A549 (cell line): ENCODE measurements at regions not wholly inside any gene's neighbourhood (a gene's known extent, or its start where the extent isn't known, plus 50 kb on each side); places are given as distances from the start of the nearest gene placed in this dataset.
A peak's percentile ranks its signal among the peaks of the same experiment; 100 is the strongest.

Experiments
- ATAC-seq, 2 experiments: fragments of 200-7000 bp in 1 of 2; fragments of >200 bp in 1 of 2; cut with Nextera tagmentation in 1 of 2; cut with Tn5 transposase in 1 of 2; 3 replicates each; pipeline versions ENCODE4 v1.8.0 to v1.9.1; 2018 to 2020; ENCODE audit warnings: mild to moderate bottlenecking in 1 of 2, moderate library complexity in 1 of 2
- CTCF ChIA-PET: fragments of 300-600 bp; sonication (Branson Sonifier 250); formaldehyde crosslinking; extraction: SDS; loops from one replicate; lab custom pipeline; 2021; ENCODE audit warnings: antibody characterized with exemption, inconsistent platforms; lab: Yijun Ruan, JAX
- POLR2A ChIA-PET: fragments of 350-600 bp; formaldehyde crosslinking; extraction: SDS; loops from one replicate; lab custom pipeline; 2021; ENCODE audit warnings: antibody characterized with exemption, inconsistent platforms; lab: Yijun Ruan, JAX
- DNase-seq, 2 experiments: peaks; one replicate each; pipeline versions ENCODE4 v3.0.0 to v3.0.0-alpha.2; 2011 to 2016; ENCODE audit warnings: low read depth in 1 of 2, low spot score in 1 of 2
- FAIRE-seq: peaks from 2 replicates; lab custom pipeline; 2011; peaks lifted over from hg19 to GRCh38; lab: Jason Lieb, UNC
- H3K27ac ChIP-seq, 2 experiments: fragments of >200 bp; sonication (Bioruptor Twin); formaldehyde crosslinking; 3 replicates each; pipeline ENCODE4 v1.5.1; 2016 to 2017
- H3K4me1 ChIP-seq: fragments of >200 bp; sonication (Bioruptor Twin); formaldehyde crosslinking; 3 replicates; pipeline ENCODE4 v1.6.1; 2016
- H3K4me2 ChIP-seq: fragments of >200 bp; sonication (Bioruptor Twin); formaldehyde crosslinking; 3 replicates; pipeline ENCODE4 v1.6.1; 2016
- H3K4me3 ChIP-seq: fragments of >200 bp; sonication (Bioruptor Twin); formaldehyde crosslinking; 3 replicates; pipeline ENCODE4 v1.5.1; 2016
- H3K9me3 ChIP-seq: fragments of >200 bp; sonication (Bioruptor Twin); formaldehyde crosslinking; 3 replicates; pipeline ENCODE4 v1.6.1; 2016
- CBX2 ChIP-seq: fragments of 200-600 bp; sonication (generic); IDR thresholded peaks from 2 replicates; pipeline ENCODE4 v1.6.1; 2016; ENCODE audit warnings: low read depth, mild to moderate bottlenecking, borderline replicate concordance
- CBX8 ChIP-seq: fragments of 200-600 bp; sonication (generic); IDR thresholded peaks from 2 replicates; pipeline ENCODE4 v1.6.1; 2016
- CEBPB ChIP-seq, 2 experiments: fragments of >200 bp in 1 of 2; sonication (Bioruptor Twin) in 1 of 2; formaldehyde crosslinking in 1 of 2; IDR thresholded peaks; 2 replicates each; pipeline ENCODE4 v1.6.1; 2012 to 2016
- CHD2 ChIP-seq: fragments of 150-350 bp; IDR thresholded peaks from 2 replicates; pipeline ENCODE4 v1.6.1; 2014; ENCODE audit warnings: low read length; ENCODE audit not compliant: partially characterized antibody
- CHD4 ChIP-seq: fragments of 200-600 bp; sonication (generic); IDR thresholded peaks from 2 replicates; pipeline ENCODE4 v1.6.1; 2016; ENCODE audit warnings: antibody characterized with exemption, mild to moderate bottlenecking, borderline replicate concordance
- EHF ChIP-seq: fragments of 250-450 bp; sonication (Bioruptor Pico); IDR thresholded peaks from 2 replicates; pipeline ENCODE4 v1.5.0; 2020; ENCODE audit warnings: mild to moderate bottlenecking
- EHMT2 ChIP-seq: fragments of 200-600 bp; sonication (generic); IDR thresholded peaks from 2 replicates; pipeline ENCODE4 v1.6.1; 2016; ENCODE audit warnings: antibody characterized with exemption, low read depth, mild to moderate bottlenecking, moderate library complexity
- EP300 ChIP-seq, 2 experiments: fragments of >200 bp; sonication (Bioruptor Twin); formaldehyde crosslinking; IDR thresholded peaks; 2 replicates in 1 of 2; 3 replicates in 1 of 2; pipeline ENCODE4 v1.6.1; 2016 to 2017
- FOSL2 ChIP-seq, 2 experiments: fragments of 450-650 bp in 1 of 2; fragments of >200 bp in 1 of 2; sonication (Bioruptor Twin) in 1 of 2; formaldehyde crosslinking; IDR thresholded peaks; 2 replicates each; pipeline versions ENCODE4 v1.5.0 to v1.6.1; 2016 to 2020; ENCODE audit warnings: mild to moderate bottlenecking in 1 of 2, moderate library complexity in 1 of 2
- FOXS1 ChIP-seq: fragments of 250-450 bp; sonication (Bioruptor Pico); IDR thresholded peaks from 2 replicates; pipeline ENCODE4 v1.5.0; 2020; ENCODE audit warnings: mild to moderate bottlenecking, moderate library complexity
- HDAC2 ChIP-seq: fragments of 200-600 bp; sonication (generic); IDR thresholded peaks from 2 replicates; pipeline ENCODE4 v1.6.1; 2016
- HOXB13 ChIP-seq: fragments of 250-450 bp; sonication (Bioruptor Pico); IDR thresholded peaks from 2 replicates; pipeline ENCODE4 v1.5.0; 2020; ENCODE audit warnings: low read depth, mild to moderate bottlenecking, moderate library complexity
- HOXB5 ChIP-seq: fragments of 250-450 bp; sonication (Bioruptor Pico); IDR thresholded peaks from 2 replicates; pipeline ENCODE4 v1.5.0; 2020; ENCODE audit warnings: mild to moderate bottlenecking, moderate library complexity
- JUNB ChIP-seq: fragments of >200 bp; sonication (Bioruptor Twin); formaldehyde crosslinking; IDR thresholded peaks from 2 replicates; pipeline ENCODE4 v1.6.1; 2016
- MAZ ChIP-seq: fragments of 150-350 bp; IDR thresholded peaks from 2 replicates; pipeline ENCODE4 v1.6.1; 2014; ENCODE audit warnings: antibody characterized with exemption, low read depth, low read length, borderline replicate concordance
- NPAS2 ChIP-seq: fragments of 250-450 bp; sonication (Bioruptor Pico); IDR thresholded peaks from 2 replicates; pipeline ENCODE4 v1.8.0; 2022; ENCODE audit warnings: mild to moderate bottlenecking, moderate library complexity, borderline replicate concordance
- POLR2A ChIP-seq: IDR thresholded peaks from 2 replicates; pipeline ENCODE4 v1.6.1; 2012; ENCODE audit warnings: mild to moderate bottlenecking, low read length
- POLR2AphosphoS2 ChIP-seq: conservative IDR thresholded peaks from 2 replicates; pipeline ENCODE4 v1.6.1; 2012; ENCODE audit warnings: low read length, improper control_type of control experiment, inconsistent platforms
- RAD21 ChIP-seq, 2 experiments: fragments of >200 bp in 1 of 2; sonication (Bioruptor Twin) in 1 of 2; formaldehyde crosslinking in 1 of 2; IDR thresholded peaks in 1 of 2; conservative IDR thresholded peaks in 1 of 2; 2 replicates in 1 of 2; 3 replicates in 1 of 2; pipeline ENCODE4 v1.6.1; 2012 to 2018; ENCODE audit warnings: inconsistent platforms in 1 of 2
- RARB ChIP-seq: fragments of 250-450 bp; sonication (Bioruptor Pico); IDR thresholded peaks from 2 replicates; pipeline ENCODE4 v1.8.0; 2021; ENCODE audit warnings: mild to moderate bottlenecking, moderate library complexity
- RFX5 ChIP-seq: fragments of 450-650 bp; IDR thresholded peaks from 2 replicates; pipeline ENCODE4 v1.7.1; 2014; ENCODE audit warnings: antibody characterized with exemption, mild to moderate bottlenecking, moderate library complexity
- RNF2 ChIP-seq: fragments of 200-600 bp; sonication (generic); IDR thresholded peaks from 2 replicates; pipeline ENCODE4 v1.6.1; 2016; ENCODE audit warnings: low read depth, mild to moderate bottlenecking, antibody characterized with exemption, moderate library complexity, borderline replicate concordance
- SMC3 ChIP-seq: fragments of >200 bp; sonication (Bioruptor Twin); formaldehyde crosslinking; IDR thresholded peaks from 3 replicates; pipeline ENCODE4 v1.6.1; 2018; ENCODE audit warnings: inconsistent platforms
- TFCP2L1 ChIP-seq: fragments of 250-450 bp; sonication (Bioruptor Pico); IDR thresholded peaks from 2 replicates; pipeline ENCODE4 v1.5.0; 2021; ENCODE audit warnings: mild to moderate bottlenecking
- ZFP36 ChIP-seq: fragments of 450-650 bp; IDR thresholded peaks from 2 replicates; pipeline ENCODE4 v1.6.1; 2014; ENCODE audit warnings: borderline replicate concordance; ENCODE audit not compliant: partially characterized antibody
- ZNF302 ChIP-seq: fragments of 250-450 bp; sonication (Bioruptor Pico); IDR thresholded peaks from 2 replicates; pipeline ENCODE4 v1.9.0; 2021; ENCODE audit warnings: inconsistent platforms, mild to moderate bottlenecking, moderate library complexity
- WGBS: methylation state at CpG from one replicate; pipeline ENCODE4 v1.1.6; 2017; ENCODE audit errors: missing lambda C conversion rate; 5-methylcytosine and 5-hydroxymethylcytosine counted together
- TF ChIP-seq, protein P1 (sequence below): fragments of 200-600 bp; sonication (generic); IDR thresholded peaks from 2 replicates; pipeline ENCODE4 v1.6.1; 2016; ENCODE audit warnings: antibody characterized with exemption, mild to moderate bottlenecking, moderate library complexity
- TF ChIP-seq, protein P2 (sequence below): IDR thresholded peaks from 2 replicates; pipeline ENCODE4 v1.6.1; 2012; ENCODE audit warnings: low read depth, borderline replicate concordance
- TF ChIP-seq, protein P3 (sequence below): fragments of >200 bp; sonication (Bioruptor Twin); formaldehyde crosslinking; IDR thresholded peaks from 3 replicates; pipeline ENCODE4 v1.5.1; 2016
- TF ChIP-seq, protein P4 (sequence below): fragments of >200 bp; sonication (Bioruptor Twin); formaldehyde crosslinking; IDR thresholded peaks from 3 replicates; pipeline ENCODE4 v1.6.1; 2016
- TF ChIP-seq, protein P5 (sequence below): IDR thresholded peaks from 2 replicates; pipeline ENCODE4 v1.6.1; 2012
- TF ChIP-seq, protein P6 (sequence below): fragments of 250-450 bp; sonication (Bioruptor Pico); IDR thresholded peaks from 2 replicates; pipeline ENCODE4 v1.5.0; 2020; ENCODE audit warnings: low read depth, mild to moderate bottlenecking, moderate library complexity

DNA sequence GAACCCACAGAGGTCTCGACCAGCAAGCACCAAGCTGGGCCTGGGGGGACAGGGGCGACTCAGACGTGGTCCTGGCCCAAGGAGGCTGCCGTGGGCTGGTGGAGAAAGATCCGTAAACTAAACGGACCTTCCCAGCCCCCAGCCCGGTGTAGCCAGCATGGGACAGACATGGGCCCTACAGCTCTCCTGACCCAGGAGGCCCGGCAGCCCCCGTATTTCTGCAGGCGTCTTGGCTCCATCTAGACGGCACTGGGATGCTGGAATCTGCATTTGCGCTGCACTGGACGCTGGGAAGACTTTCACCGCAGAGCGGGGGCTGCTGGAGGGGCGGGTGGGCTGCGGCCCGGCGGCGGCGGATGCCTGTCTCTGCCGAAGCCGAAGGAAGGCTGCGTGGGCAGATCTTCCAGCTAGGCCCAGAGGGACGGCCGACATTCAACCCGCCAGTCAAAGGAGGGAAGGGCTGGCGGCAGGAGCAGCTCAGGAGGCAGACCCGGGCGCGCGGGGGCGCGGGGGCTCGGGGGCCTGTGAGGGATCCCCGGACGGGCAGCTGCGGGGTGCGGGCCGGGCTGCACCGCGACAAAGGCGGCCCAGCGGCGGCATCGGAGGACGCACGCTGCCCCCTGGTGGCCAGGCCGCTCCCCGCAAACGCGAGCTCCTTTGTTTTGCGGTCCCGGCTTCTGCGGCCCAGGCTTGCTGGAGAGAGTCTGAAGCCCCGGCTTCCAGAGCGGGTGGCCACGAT, 266.2 kb downstream of the NSG2 start:
- peak overlapping the region; percentile 80 for H3K4me2 ChIP-seq
- POLR2A ChIA-PET: interaction anchor here (0.6 to 1.6 kb wide), 2 partner anchors 70 to 266 kb away, joined by 3 to 14 read pairs; partner anchors contain the start of gene NSG2

More for the DNA sequence above, 266.2 kb downstream of the NSG2 start:
- Histone ChIP-seq H3K27ac (peak overlapping the region; percentile 29 to 75; a peak in 4 of 6 replicates), H3K4me3 (peak overlapping the region; percentile 31; the same call in 2 of the 3 replicates), H3K4me1 (no peaks in the 10 kb centered on the region), H3K9me3 (no peaks in the 10 kb centered on the region)
- FAIRE-seq: no peak
- CTCF ChIA-PET: interaction anchor here (0.6 to 18.6 kb wide), 70 partner anchors 10 to 1756 kb away, joined by 3 to 422 read pairs (median 4); partner anchors contain the start of genes BOD1 and NSG2
- WGBS: 54% methylated on average over 5 of the region's 58 CpGs
- DNase-seq: peak; percentile 54 to 61
- TF ChIP-seq RNF2 (no peak), JUNB (no peak), POLR2A (no peak), EHF (CRISPR knock-in tag) (no peak), ZNF302 (CRISPR knock-in tag) (no peak), RFX5 (no peak), POLR2AphosphoS2 (no peak), NPAS2 (CRISPR knock-in tag) (no peak), SMC3 (peak; percentile 98), RARB (CRISPR knock-in tag) (no peak), TFCP2L1 (CRISPR knock-in tag) (no peak), EP300 (IDR thresholded peaks at IDR 0.05) (no peak), HOXB13 (CRISPR knock-in tag) (no peak), EHMT2 (no peak), CHD4 (no peak), MAZ (no peak), RAD21 (conservative IDR thresholded peaks at IDR 0.05 in 1 of 2, IDR thresholded peaks at IDR 0.05 in 1 of 2) (peak; percentile 73 to 93), FOSL2 (IDR thresholded peaks at IDR 0.05) (no peak), FOSL2 (CRISPR knock-in tag; IDR thresholded peaks at IDR 0.05) (no peak), ZFP36 (no peak), HOXB5 (CRISPR knock-in tag) (no peak), HDAC2 (no peak), CEBPB (IDR thresholded peaks at IDR 0.05) (no peak), CBX2 (no peak), FOXS1 (CRISPR knock-in tag) (no peak), CHD2 (no peak), CBX8 (no peak)
- TF ChIP-seq, protein P1, sequence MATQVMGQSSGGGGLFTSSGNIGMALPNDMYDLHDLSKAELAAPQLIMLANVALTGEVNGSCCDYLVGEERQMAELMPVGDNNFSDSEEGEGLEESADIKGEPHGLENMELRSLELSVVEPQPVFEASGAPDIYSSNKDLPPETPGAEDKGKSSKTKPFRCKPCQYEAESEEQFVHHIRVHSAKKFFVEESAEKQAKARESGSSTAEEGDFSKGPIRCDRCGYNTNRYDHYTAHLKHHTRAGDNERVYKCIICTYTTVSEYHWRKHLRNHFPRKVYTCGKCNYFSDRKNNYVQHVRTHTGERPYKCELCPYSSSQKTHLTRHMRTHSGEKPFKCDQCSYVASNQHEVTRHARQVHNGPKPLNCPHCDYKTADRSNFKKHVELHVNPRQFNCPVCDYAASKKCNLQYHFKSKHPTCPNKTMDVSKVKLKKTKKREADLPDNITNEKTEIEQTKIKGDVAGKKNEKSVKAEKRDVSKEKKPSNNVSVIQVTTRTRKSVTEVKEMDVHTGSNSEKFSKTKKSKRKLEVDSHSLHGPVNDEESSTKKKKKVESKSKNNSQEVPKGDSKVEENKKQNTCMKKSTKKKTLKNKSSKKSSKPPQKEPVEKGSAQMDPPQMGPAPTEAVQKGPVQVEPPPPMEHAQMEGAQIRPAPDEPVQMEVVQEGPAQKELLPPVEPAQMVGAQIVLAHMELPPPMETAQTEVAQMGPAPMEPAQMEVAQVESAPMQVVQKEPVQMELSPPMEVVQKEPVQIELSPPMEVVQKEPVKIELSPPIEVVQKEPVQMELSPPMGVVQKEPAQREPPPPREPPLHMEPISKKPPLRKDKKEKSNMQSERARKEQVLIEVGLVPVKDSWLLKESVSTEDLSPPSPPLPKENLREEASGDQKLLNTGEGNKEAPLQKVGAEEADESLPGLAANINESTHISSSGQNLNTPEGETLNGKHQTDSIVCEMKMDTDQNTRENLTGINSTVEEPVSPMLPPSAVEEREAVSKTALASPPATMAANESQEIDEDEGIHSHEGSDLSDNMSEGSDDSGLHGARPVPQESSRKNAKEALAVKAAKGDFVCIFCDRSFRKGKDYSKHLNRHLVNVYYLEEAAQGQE: no peak
- TF ChIP-seq, protein P2, sequence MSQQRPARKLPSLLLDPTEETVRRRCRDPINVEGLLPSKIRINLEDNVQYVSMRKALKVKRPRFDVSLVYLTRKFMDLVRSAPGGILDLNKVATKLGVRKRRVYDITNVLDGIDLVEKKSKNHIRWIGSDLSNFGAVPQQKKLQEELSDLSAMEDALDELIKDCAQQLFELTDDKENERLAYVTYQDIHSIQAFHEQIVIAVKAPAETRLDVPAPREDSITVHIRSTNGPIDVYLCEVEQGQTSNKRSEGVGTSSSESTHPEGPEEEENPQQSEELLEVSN: no peak
- TF ChIP-seq, protein P3, sequence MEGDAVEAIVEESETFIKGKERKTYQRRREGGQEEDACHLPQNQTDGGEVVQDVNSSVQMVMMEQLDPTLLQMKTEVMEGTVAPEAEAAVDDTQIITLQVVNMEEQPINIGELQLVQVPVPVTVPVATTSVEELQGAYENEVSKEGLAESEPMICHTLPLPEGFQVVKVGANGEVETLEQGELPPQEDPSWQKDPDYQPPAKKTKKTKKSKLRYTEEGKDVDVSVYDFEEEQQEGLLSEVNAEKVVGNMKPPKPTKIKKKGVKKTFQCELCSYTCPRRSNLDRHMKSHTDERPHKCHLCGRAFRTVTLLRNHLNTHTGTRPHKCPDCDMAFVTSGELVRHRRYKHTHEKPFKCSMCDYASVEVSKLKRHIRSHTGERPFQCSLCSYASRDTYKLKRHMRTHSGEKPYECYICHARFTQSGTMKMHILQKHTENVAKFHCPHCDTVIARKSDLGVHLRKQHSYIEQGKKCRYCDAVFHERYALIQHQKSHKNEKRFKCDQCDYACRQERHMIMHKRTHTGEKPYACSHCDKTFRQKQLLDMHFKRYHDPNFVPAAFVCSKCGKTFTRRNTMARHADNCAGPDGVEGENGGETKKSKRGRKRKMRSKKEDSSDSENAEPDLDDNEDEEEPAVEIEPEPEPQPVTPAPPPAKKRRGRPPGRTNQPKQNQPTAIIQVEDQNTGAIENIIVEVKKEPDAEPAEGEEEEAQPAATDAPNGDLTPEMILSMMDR: peak; percentile 90
- TF ChIP-seq, protein P4, sequence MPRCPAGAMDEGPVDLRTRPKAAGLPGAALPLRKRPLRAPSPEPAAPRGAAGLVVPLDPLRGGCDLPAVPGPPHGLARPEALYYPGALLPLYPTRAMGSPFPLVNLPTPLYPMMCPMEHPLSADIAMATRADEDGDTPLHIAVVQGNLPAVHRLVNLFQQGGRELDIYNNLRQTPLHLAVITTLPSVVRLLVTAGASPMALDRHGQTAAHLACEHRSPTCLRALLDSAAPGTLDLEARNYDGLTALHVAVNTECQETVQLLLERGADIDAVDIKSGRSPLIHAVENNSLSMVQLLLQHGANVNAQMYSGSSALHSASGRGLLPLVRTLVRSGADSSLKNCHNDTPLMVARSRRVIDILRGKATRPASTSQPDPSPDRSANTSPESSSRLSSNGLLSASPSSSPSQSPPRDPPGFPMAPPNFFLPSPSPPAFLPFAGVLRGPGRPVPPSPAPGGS: no peak
- TF ChIP-seq, protein P5, sequence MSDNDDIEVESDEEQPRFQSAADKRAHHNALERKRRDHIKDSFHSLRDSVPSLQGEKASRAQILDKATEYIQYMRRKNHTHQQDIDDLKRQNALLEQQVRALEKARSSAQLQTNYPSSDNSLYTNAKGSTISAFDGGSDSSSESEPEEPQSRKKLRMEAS: peak; percentile 33; the same call in 1 of the 2 replicates
- TF ChIP-seq, protein P6, sequence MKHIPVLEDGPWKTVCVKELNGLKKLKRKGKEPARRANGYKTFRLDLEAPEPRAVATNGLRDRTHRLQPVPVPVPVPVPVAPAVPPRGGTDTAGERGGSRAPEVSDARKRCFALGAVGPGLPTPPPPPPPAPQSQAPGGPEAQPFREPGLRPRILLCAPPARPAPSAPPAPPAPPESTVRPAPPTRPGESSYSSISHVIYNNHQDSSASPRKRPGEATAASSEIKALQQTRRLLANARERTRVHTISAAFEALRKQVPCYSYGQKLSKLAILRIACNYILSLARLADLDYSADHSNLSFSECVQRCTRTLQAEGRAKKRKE: no peak
- ATAC-seq: peak; percentile 63 to 94
